Pancreas (tissue), 10 donors: ENCODE measurements at regions not wholly inside any gene's neighbourhood (a gene's known extent, or its start where the extent isn't known, plus 50 kb on each side); places are given as distances from the start of the nearest gene placed in this dataset.

Experiments used
- ATAC-seq, 4 donors: fragments of 200-7000 bp; cut with Tn5 transposase; one replicate each; pipeline versions ENCODE4 v1.8.0 to v1.9.1; 2020; ENCODE audit warnings: mild to moderate bottlenecking in 4 of 4, moderate library complexity in 4 of 4
- DNase-seq, 6 donors: peaks; one replicate each; pipeline ENCODE4 v3.0.0-alpha.2; 2020
- FAIRE-seq: peaks from 2 replicates; lab custom pipeline; 2012; peaks lifted over from hg19 to GRCh38; lab: Jason Lieb, UNC
- H3K27ac ChIP-seq, 4 donors: fragments of 200-600 bp; sonication (generic); 1 replicate in 3 of 4; 2 replicates in 1 of 4; pipeline versions ENCODE4 v1.5.0 to v1.8.0; 2020
- H3K27me3 ChIP-seq, 4 donors: fragments of 200-600 bp; one replicate each; pipeline ENCODE4 v1.8.0; 2021
- H3K36me3 ChIP-seq, 3 donors: fragments of 200-600 bp; sonication (generic) in 1 of 3; one replicate each; pipeline versions ENCODE4 v1.5.0 to v1.8.0; 2020 to 2021
- H3K4me1 ChIP-seq, 3 donors: fragments of 200-600 bp; one replicate each; pipeline ENCODE4 v1.8.0; 2021
- H3K4me3 ChIP-seq, 4 donors: fragments of 200-600 bp; sonication (generic) in 2 of 4; one replicate each; pipeline versions ENCODE4 v1.5.0 to v1.8.0; 2020 to 2021
- H3K9me3 ChIP-seq, 4 donors: fragments of 200-600 bp; one replicate each; pipeline ENCODE4 v1.8.0; 2021
- WGBS, 2 donors: extraction: QIAGEN DNeasy Blood & Tissue Kit; methylation state at CpG; one replicate each; pipeline ENCODE4 v1.1.7; 2013; 5-methylcytosine and 5-hydroxymethylcytosine counted together
- intact Hi-C, 3 donors: fragments of 100-400 bp; cut with DNase I; formaldehyde crosslinking; loops; one replicate each; pipeline versions ENCODE4 v1.11.1 to v1.14.2; 2022
- TF ChIP-seq, protein P1 (sequence below), 4 donors: fragments of 200-600 bp; sonication (generic) in 3 of 4; IDR thresholded peaks; one replicate each; pipeline versions ENCODE4 v1.5.0 to v1.8.0; 2021; ENCODE audit warnings: antibody characterized with exemption in 4 of 4
- donor health status: healthy with polysubstance abuse.
- donor health status: DM: no; HTN: no; CAD: no; lungs with moderate emphysema.
- donor health status: DM: no; HTN: no; CAD: no.
- donor health status: control.
- donor health status: control.
- donor health status: Bipolar disorder and iron deficiency.
- donor health status: DM: yes; HTN: yes; CAD: no.
- donor health status: DM: no; HTN: no; CAD: no.
- donor health status: DM: no; HTN: no; CAD: no.
- donor health status: DM: yes; HTN: yes; CAD: no.

DNA sequence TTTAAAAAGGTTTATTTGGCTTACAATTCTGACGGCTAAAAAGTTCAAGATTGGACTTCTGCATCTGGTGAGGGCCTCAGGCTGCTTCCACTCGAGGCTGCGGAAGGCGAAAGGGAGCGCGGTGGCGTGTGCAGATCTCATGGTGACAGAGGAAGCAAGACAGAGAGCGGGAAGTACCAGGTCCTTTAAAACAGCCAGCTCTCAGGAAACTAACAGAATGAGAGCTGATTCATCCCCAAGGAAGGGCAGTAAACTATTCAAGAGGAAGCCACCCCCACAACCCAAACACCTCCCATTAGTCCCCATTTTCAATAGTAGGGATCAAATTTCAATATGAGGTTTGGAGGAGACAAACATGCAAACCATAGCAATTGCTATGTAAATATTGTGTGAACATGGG lies 2144.2 kb upstream of the AGA start:
- 76 to 80% methylated on average over 8 of the region's 8 CpGs for WGBS, 2 donors
- Histone ChIP-seq H3K4me3 (no peak overlapping the region), H3K9me3 (no peaks in the 10 kb centered on the region), H3K36me3 (no peaks in the 10 kb centered on the region), H3K4me1 (no peaks in the 10 kb centered on the region), H3K27ac (no peak overlapping the region), H3K27me3 (no peaks in the 10 kb centered on the region)
- no peak for ATAC-seq
- intact Hi-C loops = no loop called here
- TF ChIP-seq, protein P1, sequence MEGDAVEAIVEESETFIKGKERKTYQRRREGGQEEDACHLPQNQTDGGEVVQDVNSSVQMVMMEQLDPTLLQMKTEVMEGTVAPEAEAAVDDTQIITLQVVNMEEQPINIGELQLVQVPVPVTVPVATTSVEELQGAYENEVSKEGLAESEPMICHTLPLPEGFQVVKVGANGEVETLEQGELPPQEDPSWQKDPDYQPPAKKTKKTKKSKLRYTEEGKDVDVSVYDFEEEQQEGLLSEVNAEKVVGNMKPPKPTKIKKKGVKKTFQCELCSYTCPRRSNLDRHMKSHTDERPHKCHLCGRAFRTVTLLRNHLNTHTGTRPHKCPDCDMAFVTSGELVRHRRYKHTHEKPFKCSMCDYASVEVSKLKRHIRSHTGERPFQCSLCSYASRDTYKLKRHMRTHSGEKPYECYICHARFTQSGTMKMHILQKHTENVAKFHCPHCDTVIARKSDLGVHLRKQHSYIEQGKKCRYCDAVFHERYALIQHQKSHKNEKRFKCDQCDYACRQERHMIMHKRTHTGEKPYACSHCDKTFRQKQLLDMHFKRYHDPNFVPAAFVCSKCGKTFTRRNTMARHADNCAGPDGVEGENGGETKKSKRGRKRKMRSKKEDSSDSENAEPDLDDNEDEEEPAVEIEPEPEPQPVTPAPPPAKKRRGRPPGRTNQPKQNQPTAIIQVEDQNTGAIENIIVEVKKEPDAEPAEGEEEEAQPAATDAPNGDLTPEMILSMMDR (IDR thresholded peaks at IDR 0.05) = no peak
- no peak for DNase-seq
- no peak for FAIRE-seq

DNA sequence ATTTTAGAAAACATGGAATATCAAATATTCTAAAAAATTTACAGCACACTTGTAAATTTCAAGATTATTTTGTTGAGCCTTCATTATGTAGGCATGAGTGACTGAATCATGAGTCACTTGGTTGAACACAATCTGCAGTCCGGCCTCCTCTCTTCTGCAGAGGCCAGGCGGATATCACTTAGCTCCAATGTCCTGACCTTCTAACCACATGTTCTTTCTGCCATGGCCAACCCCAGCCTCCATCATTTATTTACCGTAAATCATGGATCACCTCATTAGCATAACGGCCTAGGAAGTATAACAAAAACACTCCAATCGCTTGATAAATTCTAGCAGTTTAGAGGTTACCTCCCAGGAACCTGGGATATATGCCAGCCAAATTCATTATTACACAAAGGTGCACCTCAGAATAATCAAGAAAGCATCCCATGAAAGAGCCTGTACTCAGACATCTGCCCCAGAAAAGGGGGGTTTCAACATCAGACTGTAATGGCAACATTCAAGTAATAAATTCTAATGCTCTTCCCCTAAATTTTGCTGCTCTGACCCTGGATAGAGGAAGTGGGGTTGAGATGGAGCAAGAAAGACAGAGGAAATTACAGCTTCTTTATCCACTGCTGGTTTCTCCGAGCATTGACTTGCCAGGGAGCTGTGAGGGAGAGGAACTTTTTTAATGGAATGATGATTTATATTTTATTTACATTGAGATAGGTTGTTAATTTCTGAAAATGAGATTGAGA lies 2153.6 kb upstream of the AGA start:
- intact Hi-C loops = no loop called here
- 69 to 71% methylated on average over 6 of the region's 6 CpGs for WGBS, 2 donors
- no peak overlapping the region for H3K4me3 ChIP-seq
- DNase-seq (no peak), FAIRE-seq (no peak), ATAC-seq (no peak)
- H3K36me3 ChIP-seq = no peaks in the 10 kb centered on the region
- TF ChIP-seq, protein P1 (IDR thresholded peaks at IDR 0.05) = no peak
- H3K4me1 ChIP-seq = no peaks in the 10 kb centered on the region
- H3K27me3 ChIP-seq = no peaks in the 10 kb centered on the region
- H3K9me3 ChIP-seq = no peaks in the 10 kb centered on the region
- no peak overlapping the region for H3K27ac ChIP-seq

DNA sequence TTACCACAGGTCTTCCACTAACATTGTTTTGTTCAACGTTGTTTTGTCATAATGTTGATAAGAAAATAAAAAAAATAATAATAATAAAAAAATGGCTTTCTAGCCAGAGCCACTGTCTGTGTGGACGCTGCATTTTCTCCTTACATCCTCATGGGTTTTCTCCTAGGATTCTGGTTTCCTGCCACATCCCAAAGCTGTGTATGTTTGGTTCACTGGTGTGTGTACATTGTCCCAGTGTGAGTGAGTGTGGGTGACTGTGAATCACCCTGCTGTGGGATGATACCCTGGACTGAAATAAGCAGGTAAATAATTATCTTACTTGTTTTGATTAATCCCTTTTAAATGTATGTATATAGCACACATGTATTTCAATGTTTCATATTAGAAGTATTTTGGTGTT lies 2154.4 kb upstream of the AGA start:
- intact Hi-C loops = no loop called here
- 39 to 59% methylated on average over 2 of the region's 2 CpGs for WGBS, 2 donors
- TF ChIP-seq, protein P1 (IDR thresholded peaks at IDR 0.05) = no peak
- Histone ChIP-seq H3K4me1 (no peaks in the 10 kb centered on the region), H3K36me3 (no peaks in the 10 kb centered on the region), H3K27me3 (no peaks in the 10 kb centered on the region), H3K4me3 (no peak overlapping the region), H3K27ac (no peak overlapping the region), H3K9me3 (no peaks in the 10 kb centered on the region)
- DNase-seq (no peak), FAIRE-seq (no peak), ATAC-seq (no peak)

DNA sequence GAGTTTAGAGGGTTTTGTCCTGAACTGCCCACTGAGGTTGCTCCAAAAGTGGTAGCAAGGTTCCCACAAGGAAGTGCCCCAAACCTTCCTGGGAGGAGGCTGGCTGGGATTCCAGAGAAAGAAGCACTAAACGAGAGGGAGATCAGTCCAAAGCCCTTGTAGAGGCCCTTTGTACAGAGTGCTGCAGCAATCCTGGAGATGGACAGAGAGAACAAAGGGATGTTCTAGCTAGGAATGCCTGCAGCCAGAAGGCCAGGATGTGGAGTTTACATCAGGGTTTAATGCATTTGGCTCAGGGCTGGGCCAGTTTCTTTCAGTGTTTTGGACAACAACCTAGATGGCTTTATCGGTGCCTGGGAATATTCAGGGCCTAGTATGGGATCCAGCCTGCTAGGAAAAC lies 2155.1 kb upstream of the AGA start:
- no peak for DNase-seq
- Histone ChIP-seq H3K27ac (no peak overlapping the region), H3K27me3 (no peaks in the 10 kb centered on the region), H3K36me3 (no peaks in the 10 kb centered on the region), H3K4me1 (no peaks in the 10 kb centered on the region), H3K9me3 (no peaks in the 10 kb centered on the region), H3K4me3 (no peak overlapping the region)
- FAIRE-seq = no peak
- TF ChIP-seq, protein P1 (IDR thresholded peaks at IDR 0.05) = no peak
- no peak for ATAC-seq
- 27 to 44% methylated on average over 2 of the region's 2 CpGs for WGBS, 2 donors
- intact Hi-C loops = no loop called here

DNA sequence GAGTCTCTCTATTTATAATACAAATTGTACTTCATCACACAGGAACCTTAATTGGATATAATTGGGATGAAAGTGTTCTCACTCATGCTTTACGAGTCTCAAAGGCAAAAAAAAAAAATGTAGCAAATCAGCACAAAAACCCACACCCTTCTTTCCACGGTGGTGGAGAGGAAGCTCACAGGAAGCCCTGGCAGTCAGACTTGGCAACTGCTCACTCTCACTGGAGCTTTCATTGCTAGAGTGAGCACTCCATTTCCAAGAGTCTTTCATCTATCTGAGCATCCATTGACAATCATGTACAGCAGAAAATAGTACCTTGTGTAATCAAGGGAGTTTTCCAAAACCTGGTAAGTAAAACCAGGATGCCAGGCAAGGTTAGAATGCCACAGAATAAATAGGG lies 2159.4 kb upstream of the AGA start:
- Histone ChIP-seq H3K4me3 (no peak overlapping the region), H3K27me3 (no peaks in the 10 kb centered on the region), H3K27ac (no peak overlapping the region), H3K9me3 (no peaks in the 10 kb centered on the region), H3K36me3 (no peaks in the 10 kb centered on the region), H3K4me1 (no peaks in the 10 kb centered on the region)
- intact Hi-C loops = no loop called here
- FAIRE-seq (no peak), ATAC-seq (no peak), DNase-seq (no peak)
- TF ChIP-seq, protein P1 (IDR thresholded peaks at IDR 0.05) = no peak
- 30 to 32% methylated on average over 2 of the region's 2 CpGs for WGBS, 2 donors
